ENCODE measurements at regions not wholly inside any gene's neighbourhood (a gene's known extent, or its start where the extent isn't known, plus 50 kb on each side); places are given as distances from the start of the nearest gene placed in this dataset.
A peak's percentile ranks its signal among the peaks of the same experiment; 100 is the strongest.
"Not testable (repeated sequence)": the region's sequence is repeated elsewhere in the genome, so short reads cannot be mapped to it uniquely, and the experiment has no call there.

- DNase-seq, result no peak
These were observed 268.3 kb upstream of the OR4E1 start for GRCh38 chr14:21941885-21942284.

DNA sequence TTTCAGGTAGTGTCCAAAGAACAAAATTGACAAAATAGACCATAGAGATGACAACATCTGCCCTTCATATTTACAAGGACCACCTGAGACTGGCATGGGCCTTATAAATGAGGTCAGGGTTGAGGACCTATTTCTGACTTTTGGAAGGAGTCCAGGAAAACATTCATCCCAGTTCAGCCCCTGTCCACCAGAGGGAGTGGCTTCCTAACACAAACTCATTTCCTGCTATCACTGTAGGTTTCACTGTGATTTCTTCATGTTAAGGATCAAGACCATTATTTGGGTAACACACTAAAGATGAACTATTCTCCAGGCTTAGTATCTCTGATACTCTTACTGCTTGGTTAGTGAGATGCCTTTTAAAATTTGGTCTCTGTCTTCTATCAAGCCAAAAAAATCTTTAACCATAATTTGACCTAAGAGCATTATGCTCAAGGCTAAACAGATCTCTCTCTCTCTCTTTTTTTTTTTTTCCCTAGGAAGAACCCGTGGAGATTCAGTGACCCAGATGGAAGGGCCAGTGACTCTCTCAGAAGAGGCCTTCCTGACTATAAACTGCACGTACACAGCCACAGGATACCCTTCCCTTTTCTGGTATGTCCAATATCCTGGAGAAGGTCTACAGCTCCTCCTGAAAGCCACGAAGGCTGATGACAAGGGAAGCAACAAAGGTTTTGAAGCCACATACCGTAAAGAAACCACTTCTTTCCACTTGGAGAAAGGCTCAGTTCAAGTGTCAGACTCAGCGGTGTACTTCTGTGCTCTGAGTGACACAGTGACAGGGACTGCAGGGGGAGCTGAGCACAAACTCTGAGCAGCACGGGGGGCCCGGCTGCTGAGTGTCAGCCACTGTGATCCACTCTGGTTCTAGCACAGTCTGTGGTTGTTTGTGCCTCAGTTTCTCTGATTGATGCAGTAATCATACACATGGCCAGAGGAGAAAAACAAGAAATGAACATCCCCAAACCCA lies 267.6 kb upstream of the OR4E1 start:
- peak; percentile 32 to 51 for DNase-seq

DNA sequence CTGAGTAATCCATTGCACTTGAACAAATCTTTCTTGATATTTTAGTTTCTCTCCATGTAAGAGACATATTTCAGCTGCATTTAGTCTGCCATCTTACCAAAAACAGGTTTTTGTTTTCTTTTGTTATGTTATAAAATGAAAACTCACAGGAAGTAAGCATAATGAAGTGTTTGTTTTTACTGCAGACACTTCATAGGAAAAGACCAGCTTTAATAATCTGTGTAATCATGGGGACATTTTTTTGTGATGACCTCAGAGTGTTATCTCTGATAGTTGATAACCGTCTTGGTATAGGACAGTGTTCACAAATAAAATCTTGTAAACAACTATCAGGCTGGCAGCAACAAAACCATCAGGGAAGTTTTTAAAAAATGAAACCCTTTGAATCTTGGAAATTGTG lies 266.2 kb upstream of the OR4E1 start:
- DNase-seq, result no peak

GRCh38 chr14:21937996-21938395 lies 264.4 kb upstream of the OR4E1 start:
- no peak for DNase-seq

- peak in 1 of 2 donors; percentile 39 for DNase-seq
These were observed 260.1 kb upstream of the OR4E1 start for GRCh38 chr14:21933681-21934080.

GRCh38 chr14:21924479-21924878 lies 250.9 kb upstream of the OR4E1 start:
- peak; percentile 71 to 75 for DNase-seq

DNA sequence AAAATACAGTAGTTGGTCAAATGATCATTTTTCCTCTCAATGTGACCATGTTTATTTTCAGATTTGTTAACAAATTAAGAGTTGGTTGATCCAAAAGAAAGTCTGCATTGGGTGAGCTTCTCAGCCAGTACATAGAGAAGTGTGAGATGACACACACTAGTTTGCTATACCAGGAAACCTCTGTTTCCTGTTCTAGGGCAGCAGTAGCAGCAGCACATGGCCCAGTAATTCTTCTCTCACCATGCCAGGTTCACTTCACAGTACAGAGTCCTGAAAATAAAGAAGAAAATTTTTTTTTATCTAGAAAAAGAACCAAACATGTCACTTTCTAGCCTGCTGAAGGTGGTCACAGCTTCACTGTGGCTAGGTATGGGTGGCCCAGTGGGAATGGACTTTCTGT lies 250.2 kb upstream of the OR4E1 start:
- peak; percentile 56 to 59 for DNase-seq

- no peak for DNase-seq
These were observed 247.8 kb upstream of the OR4E1 start for GRCh38 chr14:21921453-21921852.

- DNase-seq, result peak; percentile 49 to 75
These were observed 244.2 kb upstream of the OR4E1 start for GRCh38 chr14:21917699-21918436.

- no peak for DNase-seq
These were observed 242.2 kb upstream of the OR4E1 start for GRCh38 chr14:21915826-21916225.

DNA sequence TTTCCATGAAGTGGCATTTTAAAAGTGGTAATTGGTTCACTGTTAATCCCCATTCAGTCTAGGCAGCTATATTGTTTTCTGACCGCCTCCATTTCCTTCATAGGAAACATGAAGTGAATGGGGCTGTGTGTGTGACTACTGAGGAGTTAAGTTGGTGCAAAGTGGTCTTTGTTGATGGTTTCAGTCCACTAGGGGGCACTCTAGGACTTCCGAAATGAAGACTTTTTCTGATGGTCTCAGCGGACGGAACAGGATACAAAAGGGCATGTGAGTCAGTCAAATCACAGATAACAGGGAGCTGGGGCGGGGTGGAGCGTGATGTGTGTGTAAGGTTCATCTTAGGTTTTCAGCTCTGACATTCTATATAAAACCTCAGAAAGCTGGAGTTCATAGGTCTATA lies 240.1 kb upstream of the OR4E1 start:
- DNase-seq, result peak; percentile 78 to 87

DNA sequence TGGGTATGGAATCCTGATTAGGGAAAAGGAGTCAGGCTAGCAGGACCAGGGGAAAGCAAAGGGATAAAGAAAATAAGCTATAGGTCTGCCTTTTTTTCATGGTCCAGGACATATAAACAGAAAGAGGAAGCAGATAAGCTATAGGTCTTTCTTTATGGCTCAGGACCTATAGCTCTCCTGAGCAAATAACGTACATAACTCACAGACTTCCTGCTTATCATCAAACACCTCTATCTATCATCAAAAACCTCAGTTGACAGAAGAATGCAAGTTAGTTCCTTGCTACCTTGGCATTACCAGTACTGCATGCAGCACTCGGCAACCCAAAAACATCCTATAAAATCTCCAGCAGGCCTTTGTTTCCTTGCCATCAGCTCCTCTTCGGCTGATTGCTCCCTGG lies 238.7 kb upstream of the OR4E1 start:
- DNase-seq, result no peak

DNA sequence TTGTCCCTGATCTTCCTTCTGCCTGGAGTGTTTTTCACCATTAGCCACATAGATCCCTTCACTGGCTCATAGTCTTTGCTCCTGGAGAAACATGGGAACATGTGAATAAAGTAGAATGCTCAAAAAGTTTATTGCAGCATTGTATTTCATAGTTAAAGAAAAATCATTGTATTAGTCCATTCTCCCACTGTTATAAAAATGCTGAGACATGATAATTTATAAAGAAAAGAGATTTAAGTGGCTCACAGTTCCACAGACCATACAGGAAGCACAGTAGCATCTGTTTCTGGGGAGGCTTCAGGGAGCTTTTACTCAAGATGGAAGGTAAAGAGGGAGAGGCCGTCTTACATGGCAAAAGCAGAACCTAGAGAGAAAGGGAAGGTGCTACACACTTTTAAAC lies 238.3 kb upstream of the OR4E1 start:
- no peak for DNase-seq

- DNase-seq, result no peak
These were observed 236.6 kb upstream of the OR4E1 start for GRCh38 chr14:21910260-21910659.

- DNase-seq, result peak; percentile 36 to 49
These were observed 229.1 kb upstream of the OR4E1 start for GRCh38 chr14:21902561-21903181.

- not testable (repeated sequence) for DNase-seq
These were observed 221.2 kb upstream of the OR4E1 start for GRCh38 chr14:21894898-21895194.

GRCh38 chr14:21894003-21894897 lies 220.6 kb upstream of the OR4E1 start:
- DNase-seq, result peak; percentile 57 to 61

DNA sequence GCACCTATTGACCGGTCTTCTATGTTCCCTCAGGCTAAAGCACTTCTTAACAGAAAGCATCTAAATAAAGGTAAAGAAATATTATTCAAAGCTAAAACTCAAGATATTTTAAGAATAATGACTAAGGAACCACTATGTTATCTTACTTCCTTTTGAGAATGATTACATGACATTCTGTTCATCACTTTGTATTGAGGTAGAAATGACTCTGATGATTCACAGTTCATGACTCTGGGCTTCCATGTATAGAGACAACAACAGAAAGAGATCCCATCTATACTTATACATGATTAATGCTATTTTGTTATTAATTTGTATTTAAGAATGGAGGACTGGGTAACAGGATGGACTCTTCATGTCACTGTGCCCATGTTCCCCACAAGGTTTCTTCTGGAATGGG lies 218.3 kb upstream of the OR4E1 start:
- DNase-seq, result no peak

DNA sequence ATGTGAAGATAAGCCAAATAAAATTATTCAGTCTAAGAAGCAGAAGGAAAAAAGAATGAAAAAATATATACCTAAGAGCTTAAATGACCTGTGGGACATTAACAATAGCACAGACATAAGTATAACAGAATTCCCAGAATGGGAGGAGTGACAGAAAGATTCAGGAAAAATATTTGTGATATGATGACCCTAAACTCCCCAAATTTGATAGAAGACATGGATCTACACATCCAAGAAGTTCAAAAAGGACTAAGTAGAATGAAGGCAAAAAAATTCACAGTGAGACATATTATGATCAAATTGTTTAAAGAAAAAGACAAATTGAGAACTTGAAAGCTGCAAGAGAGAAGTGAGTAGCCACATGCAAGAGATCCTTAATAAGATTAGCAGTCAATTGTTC lies 211.4 kb upstream of the OR4E1 start:
- DNase-seq, result no peak

GRCh38 chr14:21882226-21882625 lies 208.6 kb upstream of the OR4E1 start:
- DNase-seq, result no peak

- DNase-seq, result no peak
These were observed 207.3 kb upstream of the OR4E1 start for GRCh38 chr14:21880918-21881317.

DNA sequence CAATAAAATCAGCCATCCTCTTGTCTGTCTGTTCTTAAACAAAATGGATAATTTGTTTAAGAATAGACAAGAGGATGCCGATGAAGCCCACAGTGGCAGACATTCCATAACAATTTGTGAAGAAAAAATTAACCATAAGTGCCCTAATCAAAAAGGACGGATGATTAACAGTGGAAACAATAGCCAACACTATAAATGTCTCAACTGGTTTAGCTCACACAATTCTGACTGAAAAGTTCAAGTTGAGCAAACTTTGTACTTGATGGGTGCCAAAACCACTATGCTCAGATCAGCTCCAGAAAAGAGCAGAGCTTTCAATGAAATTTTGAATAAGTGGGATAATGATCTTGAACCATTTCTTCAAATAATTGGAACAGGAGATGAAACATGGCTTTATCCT lies 202.2 kb upstream of the OR4E1 start:
- DNase-seq, result no peak

- peak in 1 of 2 donors; percentile 35 for DNase-seq
These were observed 201.3 kb upstream of the OR4E1 start for GRCh38 chr14:21874946-21875345.
